ENCODE measurements at regions not wholly inside any gene's neighbourhood (a gene's known extent, or its start where the extent isn't known, plus 50 kb on each side); places are given as distances from the start of the nearest gene placed in this dataset.

DNA sequence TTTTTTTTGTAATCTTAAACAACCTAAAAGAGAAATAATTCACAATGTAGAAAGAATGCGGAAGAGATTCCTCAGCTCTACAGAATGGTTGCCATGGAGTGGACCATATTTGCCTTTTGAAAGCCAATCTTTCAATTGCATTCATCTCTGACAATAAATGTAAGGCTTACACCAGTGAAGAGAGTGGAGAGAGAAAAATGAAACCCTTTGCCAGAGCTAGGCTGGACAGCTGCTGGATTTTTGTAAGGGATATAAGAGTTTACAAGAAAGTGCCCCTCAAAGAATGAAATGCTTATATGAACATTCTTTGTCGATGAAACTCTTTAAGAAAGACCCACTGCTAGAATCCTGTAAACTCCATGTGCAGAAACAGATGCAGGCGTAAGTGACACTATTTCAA, 66.0 kb upstream of the FAT1 start:
- no peaks in the 10 kb centered on the region for H4K20me1 ChIP-seq (ENCODE audit: control insufficient read depth, insufficient read depth, insufficient read length)
- H3K14ac ChIP-seq (ENCODE audit: insufficient read depth, low read length) = no peak overlapping the region
- no peak overlapping the region for H2BK20ac ChIP-seq (ENCODE audit: low read depth, low read length, poor library complexity, severe bottlenecking)
- H3K79me2 ChIP-seq (ENCODE audit: insufficient read depth, low read length) = no peaks in the 10 kb centered on the region
- no peak overlapping the region for H4K91ac ChIP-seq (ENCODE audit: insufficient read length, low read depth, low read length)
- 0 out of 2 replicates have a peak, but pooled peaks cover 1% of the 10 kb centered on the region for H3K27me3 Mint-ChIP-seq (ENCODE audit: low read depth)
- H3K18ac ChIP-seq (ENCODE audit: insufficient read length, low read depth, low read length) = no peak overlapping the region
- no peaks in the 10 kb centered on the region for H3K23me2 ChIP-seq (ENCODE audit: insufficient read length, low read depth, low read length, poor library complexity, severe bottlenecking)
- no peaks in the 10 kb centered on the region for H3K4me1 ChIP-seq (ENCODE audit: insufficient read depth, low read length)
- no peak overlapping the region for H2BK5ac ChIP-seq (ENCODE audit: insufficient read length, low read length)
- H3K9me3 Mint-ChIP-seq = no peaks in the 10 kb centered on the region; a peak in 3 of 5 replicates
- no peaks in the 10 kb centered on the region for H3K27me3 ChIP-seq (ENCODE audit: insufficient read depth, low read length)
- H2BK12ac ChIP-seq (ENCODE audit: insufficient read length, low read depth, low read length) = no peak overlapping the region
- H3K9ac ChIP-seq (ENCODE audit: extremely low read depth, insufficient read length, low read length) = no peak overlapping the region
- TF ChIP-seq CTCF (conservative IDR thresholded peaks at IDR 0.05) = no peak
- no peak for DNase-seq
- no peak overlapping the region for H4K5ac ChIP-seq (ENCODE audit: insufficient read length, low read depth, low read length)
- no peak overlapping the region for H2BK120ac ChIP-seq (ENCODE audit: low read depth, low read length, poor library complexity, severe bottlenecking)
- H3K79me1 ChIP-seq (ENCODE audit: insufficient read depth, low read depth, low read length, poor library complexity, severe bottlenecking) = no peaks in the 10 kb centered on the region
- H3K36me3 Mint-ChIP-seq (ENCODE audit: insufficient read depth in 1 of 3, low read depth in 3 of 3) = peaks cover 0 to 2% (median 0%) of the 10 kb centered on the region in 3 experiments; a peak in 3 of 7 replicates
- WGBS (ENCODE audit: extremely low coverage, insufficient read length, low lambda C conversion rate) = no CpG with 5 or more reads among the region's 3 CpGs
- H4K8ac ChIP-seq (replicated peaks; ENCODE audit: insufficient read length, low read depth, low read length) = no peak overlapping the region
- H3K27ac ChIP-seq (ENCODE audit: insufficient read length, low read depth, low read length) = no peak overlapping the region
- no peak overlapping the region for H3K23ac ChIP-seq (ENCODE audit: insufficient read length, low read depth, low read length)
- H3K27ac Mint-ChIP-seq = no peak overlapping the region
- no peak overlapping the region for H2AFZ ChIP-seq (ENCODE audit: low read length)
- H3K4me2 ChIP-seq (ENCODE audit: insufficient read depth, insufficient read length, low read length) = no peak overlapping the region
- H3K4me1 Mint-ChIP-seq = no peaks in the 10 kb centered on the region
- H3K9me3 ChIP-seq (ENCODE audit: control insufficient read depth, low read depth, low read length) = no peaks in the 10 kb centered on the region
- H3K56ac ChIP-seq (ENCODE audit: insufficient read length, low read depth, low read length) = no peak overlapping the region
- no peak overlapping the region for H2BK15ac ChIP-seq (ENCODE audit: low read depth, low read length)
- H2AK5ac ChIP-seq (ENCODE audit: insufficient read length, low read length) = no peak overlapping the region
- H3T11ph ChIP-seq (ENCODE audit: low read length) = no peak overlapping the region
- H3K4me3 Mint-ChIP-seq = no peak overlapping the region
- no peak overlapping the region for H3K4ac ChIP-seq (ENCODE audit: low read depth, low read length)
